Smooth muscle cell (in vitro differentiated cells): ENCODE measurements at regions not wholly inside any gene's neighbourhood (a gene's known extent, or its start where the extent isn't known, plus 50 kb on each side); places are given as distances from the start of the nearest gene placed in this dataset.

Source experiments
- DNase-seq: peaks from one replicate; lab custom pipeline; 2025; ENCODE audit not compliant: unreplicated experiment; lab: John Stamatoyannopoulos, UW
- H2AFZ ChIP-seq: fragments of 200-600 bp; sonication (generic); 2 replicates; pipeline ENCODE4 v1.6.0; 2016; ENCODE audit warnings: antibody characterized with exemption, low read depth, mild to moderate bottlenecking
- H3F3A ChIP-seq: fragments of 200-600 bp; sonication (generic); 2 replicates; pipeline ENCODE4 v1.6.0; 2017; ENCODE audit warnings: antibody characterized with exemption, low read depth
- H3K27ac ChIP-seq: fragments of 200-600 bp; sonication (generic); 2 replicates; pipeline ENCODE4 v1.5.1; 2016; ENCODE audit warnings: low read depth, mild to moderate bottlenecking
- H3K27me3 ChIP-seq: fragments of 200-600 bp; sonication (generic); 2 replicates; pipeline ENCODE4 v1.6.1; 2016; ENCODE audit warnings: low read depth, mild to moderate bottlenecking
- H3K36me3 ChIP-seq: fragments of 200-600 bp; sonication (generic); 2 replicates; pipeline ENCODE4 v1.5.1; 2016; ENCODE audit warnings: low read depth
- H3K4me1 ChIP-seq: fragments of 200-600 bp; sonication (generic); 2 replicates; pipeline ENCODE4 v1.5.1; 2016; ENCODE audit warnings: low read depth
- H3K4me2 ChIP-seq: fragments of 200-600 bp; sonication (generic); 2 replicates; pipeline ENCODE4 v1.6.0; 2016; ENCODE audit warnings: mild to moderate bottlenecking
- H3K4me3 ChIP-seq: fragments of 200-600 bp; sonication (generic); 2 replicates; pipeline ENCODE4 v1.5.1; 2016; ENCODE audit warnings: mild to moderate bottlenecking
- H3K79me2 ChIP-seq: fragments of 200-600 bp; sonication (generic); 2 replicates; pipeline ENCODE4 v1.6.0; 2016; ENCODE audit warnings: low read depth, mild to moderate bottlenecking
- H3K9ac ChIP-seq: fragments of 200-600 bp; sonication (generic); 2 replicates; pipeline ENCODE4 v1.6.0; 2016; ENCODE audit warnings: low read depth
- H3K9me3 ChIP-seq: fragments of 200-600 bp; sonication (generic); replicated peaks from 2 replicates; pipeline ENCODE4 v1.5.1; 2016; ENCODE audit warnings: low read depth
- H4K20me1 ChIP-seq: fragments of 200-600 bp; sonication (generic); 2 replicates; pipeline ENCODE4 v1.6.0; 2016; ENCODE audit warnings: low read depth
- CTCF ChIP-seq: fragments of 200-600 bp; sonication (generic); IDR thresholded peaks from 2 replicates; pipeline ENCODE4 v1.5.1; 2017; ENCODE audit warnings: borderline replicate concordance, mild to moderate bottlenecking, antibody characterized with exemption; ENCODE audit not compliant: insufficient read depth, poor library complexity, severe bottlenecking
- WGBS: methylation state at CpG from one replicate; pipeline ENCODE4 v1.1.7; 2016; ENCODE audit warnings: low lambda C conversion rate; 5-methylcytosine and 5-hydroxymethylcytosine counted together

GRCh38 chr20:18981962-18982539 is 168.5 kb downstream of the SCP2D1 start:
- H3K4me1 ChIP-seq: no peaks in the 10 kb centered on the region
- no peak overlapping the region for H2AFZ ChIP-seq
- no peaks in the 10 kb centered on the region for H3K79me2 ChIP-seq
- WGBS: 69% methylated on average over 5 of the region's 5 CpGs
- H3F3A ChIP-seq: no peaks in the 10 kb centered on the region
- H3K27ac ChIP-seq: no peak overlapping the region
- H3K36me3 ChIP-seq: no peaks in the 10 kb centered on the region
- no peak for DNase-seq
- no peaks in the 10 kb centered on the region for H3K27me3 ChIP-seq
- H3K4me3 ChIP-seq: no peak overlapping the region
- no peaks in the 10 kb centered on the region for H3K9me3 ChIP-seq
- no peaks in the 10 kb centered on the region for H4K20me1 ChIP-seq
- H3K4me2 ChIP-seq: no peak overlapping the region
- H3K9ac ChIP-seq: no peak overlapping the region
- TF ChIP-seq CTCF: no peak

- no peaks in the 10 kb centered on the region for H3K79me2 ChIP-seq
- no peaks in the 10 kb centered on the region for H3F3A ChIP-seq
- H3K9me3 ChIP-seq: no peaks in the 10 kb centered on the region
- H4K20me1 ChIP-seq: no peaks in the 10 kb centered on the region
- WGBS: 83% methylated on average over 5 of the region's 5 CpGs
- H3K27ac ChIP-seq: no peak overlapping the region
- no peak overlapping the region for H3K4me3 ChIP-seq
- H3K4me2 ChIP-seq: no peak overlapping the region
- no peak overlapping the region for H2AFZ ChIP-seq
- H3K36me3 ChIP-seq: no peaks in the 10 kb centered on the region
- H3K27me3 ChIP-seq: no peaks in the 10 kb centered on the region
- no peak for TF ChIP-seq CTCF
- H3K4me1 ChIP-seq: no peaks in the 10 kb centered on the region
- no peak for DNase-seq
- no peak overlapping the region for H3K9ac ChIP-seq
Measured at GRCh38 chr20:18983796-18984195, 170.2 kb downstream of the SCP2D1 start.

- Histone ChIP-seq H3K27ac (no peak overlapping the region), H2AFZ (no peak overlapping the region), H3F3A (no peaks in the 10 kb centered on the region), H3K79me2 (no peaks in the 10 kb centered on the region), H3K9ac (no peak overlapping the region), H3K4me2 (no peak overlapping the region), H3K4me3 (no peak overlapping the region), H3K27me3 (no peaks in the 10 kb centered on the region), H3K36me3 (no peaks in the 10 kb centered on the region), H3K9me3 (no peaks in the 10 kb centered on the region), H3K4me1 (no peaks in the 10 kb centered on the region), H4K20me1 (no peaks in the 10 kb centered on the region)
- no peak for DNase-seq
- no peak for TF ChIP-seq CTCF
- WGBS: 73% methylated on average over 13 of the region's 13 CpGs
Measured at GRCh38 chr20:18984238-18985200, 170.9 kb downstream of the SCP2D1 start.
